ENCODE measurements at regions not wholly inside any gene's neighbourhood (a gene's known extent, or its start where the extent isn't known, plus 50 kb on each side); places are given as distances from the start of the nearest gene placed in this dataset.
"Not testable (repeated sequence)": the region's sequence is repeated elsewhere in the genome, so short reads cannot be mapped to it uniquely, and the experiment has no call there.

- TF ChIP-seq ZNF274 (IDR thresholded peaks at IDR 0.05; ENCODE audit: low read depth, low read length) (no peak), SUZ12 (IDR thresholded peaks at IDR 0.05; ENCODE audit: extremely low read depth, insufficient read depth, insufficient read length) (no peak)
- Histone ChIP-seq H3K4me1 (ENCODE audit: insufficient read depth, insufficient read length) (no peaks in the 10 kb centered on the region), H3K27me3 (ENCODE audit: insufficient read depth, insufficient read length) (no peaks in the 10 kb centered on the region), H3K4me3 (ENCODE audit: insufficient read length, low read depth) (no peak overlapping the region), H3K36me3 (ENCODE audit: insufficient read depth, insufficient read length, low read length) (no peaks in the 10 kb centered on the region), H3K9me3 (ENCODE audit: insufficient read depth, low read length) (no peaks in the 10 kb centered on the region), H3K9ac (ENCODE audit: insufficient read length, low read depth) (no peak overlapping the region)
- no peak for DNase-seq (ENCODE audit: low read depth, low spot score)
These were observed 145.3 kb upstream of the RASA1 start for GRCh38 chr5:87122151-87122977.

- Histone ChIP-seq H3K27me3 (ENCODE audit: insufficient read depth, insufficient read length) (no peaks in the 10 kb centered on the region), H3K4me3 (ENCODE audit: insufficient read length, low read depth) (no peak overlapping the region), H3K9ac (ENCODE audit: insufficient read length, low read depth) (no peak overlapping the region), H3K4me1 (ENCODE audit: insufficient read depth, insufficient read length) (no peaks in the 10 kb centered on the region), H3K36me3 (ENCODE audit: insufficient read depth, insufficient read length, low read length) (no peaks in the 10 kb centered on the region), H3K9me3 (ENCODE audit: insufficient read depth, low read length) (no peaks in the 10 kb centered on the region)
- TF ChIP-seq SUZ12 (IDR thresholded peaks at IDR 0.05; ENCODE audit: extremely low read depth, insufficient read depth, insufficient read length) (no peak), YY1 (IDR thresholded peaks at IDR 0.05; ENCODE audit: insufficient read depth, insufficient read length) (no peak), ZNF274 (IDR thresholded peaks at IDR 0.05; ENCODE audit: low read depth, low read length) (no peak)
- no peak for DNase-seq (ENCODE audit: low read depth, low spot score)
These were observed 141.9 kb upstream of the RASA1 start for GRCh38 chr5:87125766-87126165.

GRCh38 chr5:87126869-87127268 is 140.8 kb upstream of the RASA1 start:
- Histone ChIP-seq H3K27me3 (ENCODE audit: insufficient read depth, insufficient read length) (no peaks in the 10 kb centered on the region), H3K9me3 (ENCODE audit: insufficient read depth, low read length) (no peaks in the 10 kb centered on the region), H3K9ac (ENCODE audit: insufficient read length, low read depth) (no peak overlapping the region), H3K36me3 (ENCODE audit: insufficient read depth, insufficient read length, low read length) (no peaks in the 10 kb centered on the region), H3K4me3 (ENCODE audit: insufficient read length, low read depth) (no peak overlapping the region), H3K4me1 (ENCODE audit: insufficient read depth, insufficient read length) (no peaks in the 10 kb centered on the region)
- TF ChIP-seq SUZ12 (IDR thresholded peaks at IDR 0.05; ENCODE audit: extremely low read depth, insufficient read depth, insufficient read length) (no peak), ZNF274 (IDR thresholded peaks at IDR 0.05; ENCODE audit: low read depth, low read length) (no peak), YY1 (IDR thresholded peaks at IDR 0.05; ENCODE audit: insufficient read depth, insufficient read length) (no peak)
- DNase-seq (ENCODE audit: low read depth, low spot score) = no peak

- no peak for DNase-seq (ENCODE audit: low read depth, low spot score)
- TF ChIP-seq YY1 (IDR thresholded peaks at IDR 0.05; ENCODE audit: insufficient read depth, insufficient read length) (no peak), SUZ12 (IDR thresholded peaks at IDR 0.05; ENCODE audit: extremely low read depth, insufficient read depth, insufficient read length) (no peak), ZNF274 (IDR thresholded peaks at IDR 0.05; ENCODE audit: low read depth, low read length) (no peak)
These were observed 140.3 kb upstream of the RASA1 start for GRCh38 chr5:87127426-87127825.

GRCh38 chr5:87127956-87128687 is 139.6 kb upstream of the RASA1 start:
- no peak overlapping the region for H3K4me3 ChIP-seq (ENCODE audit: insufficient read length, low read depth)
- H3K36me3 ChIP-seq (ENCODE audit: insufficient read depth, insufficient read length, low read length) = no peaks in the 10 kb centered on the region
- TF ChIP-seq SUZ12 (IDR thresholded peaks at IDR 0.05; ENCODE audit: extremely low read depth, insufficient read depth, insufficient read length) (no peak), YY1 (IDR thresholded peaks at IDR 0.05; ENCODE audit: insufficient read depth, insufficient read length) (no peak), ZNF274 (IDR thresholded peaks at IDR 0.05; ENCODE audit: low read depth, low read length) (no peak)
- DNase-seq (ENCODE audit: low read depth, low spot score) = no peak
- no peaks in the 10 kb centered on the region for H3K9me3 ChIP-seq (ENCODE audit: insufficient read depth, low read length)
- H3K4me1 ChIP-seq (ENCODE audit: insufficient read depth, insufficient read length) = no peaks in the 10 kb centered on the region
- H3K9ac ChIP-seq (ENCODE audit: insufficient read length, low read depth) = no peak overlapping the region
- H3K27me3 ChIP-seq (ENCODE audit: insufficient read depth, insufficient read length) = no peaks in the 10 kb centered on the region

More at GRCh38 chr5:87127426-87127825, 140.3 kb upstream of the RASA1 start:
- Histone ChIP-seq H3K27me3 (ENCODE audit: insufficient read depth, insufficient read length) (no peaks in the 10 kb centered on the region), H3K4me1 (ENCODE audit: insufficient read depth, insufficient read length) (no peaks in the 10 kb centered on the region), H3K4me3 (ENCODE audit: insufficient read length, low read depth) (no peak overlapping the region), H3K9ac (ENCODE audit: insufficient read length, low read depth) (no peak overlapping the region), H3K9me3 (ENCODE audit: insufficient read depth, low read length) (no peaks in the 10 kb centered on the region), H3K36me3 (ENCODE audit: insufficient read depth, insufficient read length, low read length) (no peaks in the 10 kb centered on the region)

DNA sequence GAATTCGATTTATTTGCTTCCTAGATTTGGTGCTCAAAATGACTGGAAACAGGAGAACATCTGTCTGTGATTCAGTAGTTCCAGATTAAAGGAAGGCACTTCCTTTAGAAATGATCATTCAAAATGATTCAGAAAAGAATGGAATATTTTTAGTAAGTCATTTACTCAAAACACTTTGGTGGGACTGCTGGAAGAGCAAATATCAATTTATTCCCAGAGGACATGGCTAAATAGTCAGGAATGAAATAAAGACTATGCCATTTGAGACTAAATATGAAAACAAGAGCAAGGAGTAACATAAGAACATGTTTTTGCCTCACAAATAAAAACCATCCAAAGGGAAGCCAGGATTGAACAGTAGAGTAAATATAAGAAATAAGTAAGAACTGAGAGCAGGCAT is 138.6 kb upstream of the RASA1 start:
- no peaks in the 10 kb centered on the region for H3K36me3 ChIP-seq (ENCODE audit: insufficient read depth, insufficient read length, low read length)
- no peak overlapping the region for H3K9ac ChIP-seq (ENCODE audit: insufficient read length, low read depth)
- TF ChIP-seq SUZ12 (IDR thresholded peaks at IDR 0.05; ENCODE audit: extremely low read depth, insufficient read depth, insufficient read length) = no peak
- no peak for TF ChIP-seq ZNF274 (IDR thresholded peaks at IDR 0.05; ENCODE audit: low read depth, low read length)
- TF ChIP-seq YY1 (IDR thresholded peaks at IDR 0.05; ENCODE audit: insufficient read depth, insufficient read length) = no peak
- H3K4me1 ChIP-seq (ENCODE audit: insufficient read depth, insufficient read length) = no peaks in the 10 kb centered on the region
- H3K4me3 ChIP-seq (ENCODE audit: insufficient read length, low read depth) = no peak overlapping the region
- DNase-seq (ENCODE audit: low read depth, low spot score) = no peak
- no peaks in the 10 kb centered on the region for H3K9me3 ChIP-seq (ENCODE audit: insufficient read depth, low read length)
- H3K27me3 ChIP-seq (ENCODE audit: insufficient read depth, insufficient read length) = no peaks in the 10 kb centered on the region

- H3K9me3 ChIP-seq (ENCODE audit: insufficient read depth, low read length) = no peaks in the 10 kb centered on the region
- H3K4me3 ChIP-seq (ENCODE audit: insufficient read length, low read depth) = no peak overlapping the region
- H3K9ac ChIP-seq (ENCODE audit: insufficient read length, low read depth) = no peak overlapping the region
- no peak for TF ChIP-seq ZNF274 (IDR thresholded peaks at IDR 0.05; ENCODE audit: low read depth, low read length)
- TF ChIP-seq SUZ12 (IDR thresholded peaks at IDR 0.05; ENCODE audit: extremely low read depth, insufficient read depth, insufficient read length) = no peak
- TF ChIP-seq YY1 (IDR thresholded peaks at IDR 0.05; ENCODE audit: insufficient read depth, insufficient read length) = no peak
- no peaks in the 10 kb centered on the region for H3K4me1 ChIP-seq (ENCODE audit: insufficient read depth, insufficient read length)
- H3K27me3 ChIP-seq (ENCODE audit: insufficient read depth, insufficient read length) = no peaks in the 10 kb centered on the region
- no peak for DNase-seq (ENCODE audit: low read depth, low spot score)
- no peaks in the 10 kb centered on the region for H3K36me3 ChIP-seq (ENCODE audit: insufficient read depth, insufficient read length, low read length)
These were observed 135.0 kb upstream of the RASA1 start for GRCh38 chr5:87132696-87133095.

DNA sequence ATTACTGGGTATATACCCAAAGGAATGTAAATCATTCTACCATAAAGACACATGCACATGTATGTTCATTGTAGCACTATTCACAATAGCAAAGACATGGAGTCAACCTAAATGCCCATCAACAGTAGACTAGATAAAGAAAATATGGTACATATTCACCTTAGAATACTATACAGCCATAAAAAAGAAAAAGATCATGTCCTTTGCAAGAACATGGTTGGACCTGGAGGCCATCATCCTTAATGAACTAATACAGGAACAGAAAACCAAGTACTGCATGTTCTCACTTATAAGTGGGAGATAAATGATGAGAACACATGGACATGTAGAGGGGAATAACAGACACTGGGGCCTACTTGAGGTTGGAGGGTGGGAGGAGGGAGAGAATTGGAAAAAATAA is 133.2 kb upstream of the RASA1 start:
- not testable (repeated sequence) for H3K4me3 ChIP-seq (ENCODE audit: insufficient read length, low read depth); H3K4me1 ChIP-seq (ENCODE audit: insufficient read depth, insufficient read length); H3K9ac ChIP-seq (ENCODE audit: insufficient read length, low read depth); H3K36me3 ChIP-seq (ENCODE audit: insufficient read depth, insufficient read length, low read length); H3K27me3 ChIP-seq (ENCODE audit: insufficient read depth, insufficient read length); DNase-seq (ENCODE audit: low read depth, low spot score); H3K9me3 ChIP-seq (ENCODE audit: insufficient read depth, low read length)

Measured in NT2/D1 (cell line).